Right renal pelvis (tissue), 4 donors: ENCODE measurements at regions not wholly inside any gene's neighbourhood (a gene's known extent, or its start where the extent isn't known, plus 50 kb on each side); places are given as distances from the start of the nearest gene placed in this dataset.
"Not testable (repeated sequence)": the region's sequence is repeated elsewhere in the genome, so short reads cannot be mapped to it uniquely, and the experiment has no call there.

Source experiments
- DNase-seq, 4 donors: peaks; one replicate each; pipeline ENCODE4 v3.0.0-alpha.2; 2013; ENCODE audit warnings: low read depth in 4 of 4, low spot score in 3 of 4, missing footprints in 1 of 4

- DNase-seq, result no peak
These were observed 130.4 kb downstream of the LARP7 start for GRCh38 chr4:112767386-112767785.

GRCh38 chr4:112770114-112770513 is 133.2 kb downstream of the LARP7 start:
- DNase-seq, result no peak

- no peak for DNase-seq
These were observed 138.9 kb downstream of the LARP7 start for GRCh38 chr4:112775801-112776200.

- DNase-seq, result no peak
These were observed 139.6 kb downstream of the LARP7 start for GRCh38 chr4:112776535-112776934.

- DNase-seq, result no peak
These were observed 141.6 kb downstream of the LARP7 start for GRCh38 chr4:112778520-112778919.

- no peak for DNase-seq
These were observed 156.1 kb downstream of the LARP7 start for GRCh38 chr4:112793033-112793432.

- DNase-seq, result no peak
These were observed 163.1 kb downstream of the LARP7 start for GRCh38 chr4:112800001-112800400.

- DNase-seq, result no peak
These were observed 164.4 kb downstream of the LARP7 start for GRCh38 chr4:112801341-112801740.

GRCh38 chr4:112802780-112803179 is 165.8 kb downstream of the LARP7 start:
- DNase-seq, result no peak

- no peak for DNase-seq
These were observed 170.1 kb downstream of the LARP7 start for GRCh38 chr4:112807083-112807482.

GRCh38 chr4:112808001-112808400 is 171.1 kb downstream of the LARP7 start:
- DNase-seq, result no peak

- DNase-seq, result no peak
These were observed 176.8 kb downstream of the LARP7 start for GRCh38 chr4:112813790-112814189.

- DNase-seq, result peak; percentile 15 to 32 (median 24)
These were observed 181.1 kb downstream of the LARP7 start for GRCh38 chr4:112817933-112818593.

GRCh38 chr4:112818594-112818965 is 181.6 kb downstream of the LARP7 start:
- no peak for DNase-seq

- no peak for DNase-seq
These were observed 182.8 kb downstream of the LARP7 start for GRCh38 chr4:112819729-112820128.

GRCh38 chr4:112823156-112823555 is 186.2 kb downstream of the LARP7 start:
- DNase-seq, result no peak

GRCh38 chr4:112823606-112824005 is 186.7 kb downstream of the LARP7 start:
- no peak for DNase-seq

- DNase-seq, result no peak
These were observed 193.9 kb downstream of the LARP7 start for GRCh38 chr4:112830753-112831386.

- DNase-seq, result no peak
These were observed 195.6 kb downstream of the LARP7 start for GRCh38 chr4:112832493-112832892.

GRCh38 chr4:112836895-112837294 is 200.0 kb downstream of the LARP7 start:
- no peak for DNase-seq

GRCh38 chr4:112838015-112838414 is 201.1 kb downstream of the LARP7 start:
- DNase-seq, result not testable (repeated sequence)

- DNase-seq, result no peak
These were observed 203.1 kb downstream of the LARP7 start for GRCh38 chr4:112840061-112840460.

- no peak for DNase-seq
These were observed 203.7 kb downstream of the LARP7 start for GRCh38 chr4:112840619-112841018.
